Testis (tissue), 2 donors: ENCODE measurements at regions not wholly inside any gene's neighbourhood (a gene's known extent, or its start where the extent isn't known, plus 50 kb on each side); places are given as distances from the start of the nearest gene placed in this dataset.

Source experiments
- DNase-seq: peaks from one replicate; pipeline ENCODE4 v3.0.0-alpha.2; 2019
- H3K27ac ChIP-seq, 2 donors: fragments of 200-600 bp; sonication (generic); one replicate each; pipeline ENCODE4 v1.5.1; 2019
- H3K27me3 ChIP-seq: fragments of 200-600 bp; sonication (generic); one replicate; pipeline ENCODE4 v1.5.1; 2019
- H3K36me3 ChIP-seq: fragments of 200-600 bp; sonication (generic); one replicate; pipeline ENCODE4 v1.5.1; 2017; ENCODE audit warnings: low read depth; ENCODE audit errors: missing control alignments
- H3K4me1 ChIP-seq: fragments of 200-600 bp; sonication (generic); one replicate; pipeline ENCODE4 v1.5.1; 2019
- H3K4me3 ChIP-seq, 2 donors: fragments of 200-600 bp; sonication (generic); one replicate each; pipeline ENCODE4 v1.5.1; 2017 to 2019
- H3K9me3 ChIP-seq: fragments of 200-600 bp; sonication (generic); one replicate; pipeline ENCODE4 v1.5.1; 2017
- CTCF ChIP-seq, 3 experiments: fragments of 450-650 bp in 2 of 3; fragments of 200-600 bp in 1 of 3; sonication (generic) in 1 of 3; IDR thresholded peaks; one replicate each; pipeline ENCODE4 v1.5.1; 2016 to 2019; ENCODE audit warnings: antibody characterized with exemption in 3 of 3, mild to moderate bottlenecking in 2 of 3, moderate library complexity in 1 of 3
- POLR2A ChIP-seq: fragments of 450-650 bp; IDR thresholded peaks from one replicate; pipeline ENCODE4 v1.6.1; 2017; ENCODE audit warnings: antibody characterized with exemption, mild to moderate bottlenecking, moderate library complexity
- WGBS, 2 donors: methylation state at CpG; one replicate each; pipeline ENCODE4 v1.1.5; 2018; 5-methylcytosine and 5-hydroxymethylcytosine counted together
- intact Hi-C: fragments of 100-400 bp; cut with DNase I; formaldehyde crosslinking; loops from one replicate; pipeline ENCODE4 v1.15.1; 2023; ENCODE audit warnings: low total_unique reads

GRCh38 chr4:147039976-147040575 is 94.4 kb upstream of the TTC29 start:
- no peaks in the 10 kb centered on the region for H3K9me3 ChIP-seq
- intact Hi-C loops, result loop anchor here (10.0 kb wide), 1 partner anchor 45 kb away; no protein-coding TSS in a partner anchor
- TF ChIP-seq CTCF (IDR thresholded peaks at IDR 0.05), result no peak
- H3K27me3 ChIP-seq, result no peaks in the 10 kb centered on the region
- DNase-seq, result no peak
- H3K4me1 ChIP-seq, result no peaks in the 10 kb centered on the region
- H3K27ac ChIP-seq, result no peak overlapping the region
- H3K36me3 ChIP-seq, result no peaks in the 10 kb centered on the region
- WGBS, 2 donors, result 76 to 84% methylated on average over 8 of the region's 8 CpGs
- H3K4me3 ChIP-seq, result no peak overlapping the region

GRCh38 chr4:147040874-147041273 is 95.2 kb upstream of the TTC29 start:
- Histone ChIP-seq H3K9me3 (no peaks in the 10 kb centered on the region), H3K36me3 (no peaks in the 10 kb centered on the region), H3K27me3 (no peaks in the 10 kb centered on the region), H3K27ac (no peak overlapping the region), H3K4me3 (no peak overlapping the region), H3K4me1 (no peaks in the 10 kb centered on the region)
- no peak for DNase-seq
- 86 to 92% methylated on average over 3 of the region's 3 CpGs for WGBS, 2 donors
- intact Hi-C loops, result no loop called here
- TF ChIP-seq CTCF (IDR thresholded peaks at IDR 0.05) (no peak), POLR2A (no peak)

GRCh38 chr4:147041376-147041775 is 95.7 kb upstream of the TTC29 start:
- Histone ChIP-seq H3K27me3 (no peaks in the 10 kb centered on the region), H3K4me1 (no peaks in the 10 kb centered on the region), H3K27ac (no peak overlapping the region), H3K9me3 (no peaks in the 10 kb centered on the region), H3K4me3 (no peak overlapping the region), H3K36me3 (no peaks in the 10 kb centered on the region)
- no peak for TF ChIP-seq CTCF (IDR thresholded peaks at IDR 0.05)
- TF ChIP-seq POLR2A, result no peak
- WGBS, 2 donors, result 40 to 51% methylated on average over 4 of the region's 4 CpGs
- intact Hi-C loops, result no loop called here
- DNase-seq, result no peak

GRCh38 chr4:147042046-147042445 is 96.4 kb upstream of the TTC29 start:
- H3K36me3 ChIP-seq, result no peaks in the 10 kb centered on the region
- TF ChIP-seq POLR2A, result no peak
- intact Hi-C loops, result no loop called here
- no peak overlapping the region for H3K4me3 ChIP-seq
- DNase-seq, result no peak
- H3K27ac ChIP-seq, result no peak overlapping the region
- no peaks in the 10 kb centered on the region for H3K4me1 ChIP-seq
- 89 to 95% methylated on average over 1 of the region's 1 CpG for WGBS, 2 donors
- H3K9me3 ChIP-seq, result no peaks in the 10 kb centered on the region
- H3K27me3 ChIP-seq, result no peaks in the 10 kb centered on the region

GRCh38 chr4:147044241-147044640 is 98.6 kb upstream of the TTC29 start:
- no peak overlapping the region for H3K4me3 ChIP-seq
- H3K4me1 ChIP-seq, result no peaks in the 10 kb centered on the region
- intact Hi-C loops, result no loop called here
- WGBS, 2 donors, result 67 to 73% methylated on average over 4 of the region's 4 CpGs
- H3K27ac ChIP-seq, result no peak overlapping the region
- H3K9me3 ChIP-seq, result no peaks in the 10 kb centered on the region
- DNase-seq, result no peak
- TF ChIP-seq POLR2A (no peak), CTCF (IDR thresholded peaks at IDR 0.05) (no peak)
- no peaks in the 10 kb centered on the region for H3K36me3 ChIP-seq
- no peaks in the 10 kb centered on the region for H3K27me3 ChIP-seq
